Keratinocyte (primary cell): ENCODE measurements at regions not wholly inside any gene's neighbourhood (a gene's known extent, or its start where the extent isn't known, plus 50 kb on each side); places are given as distances from the start of the nearest gene placed in this dataset.

Experiments used
- DNase-seq: peaks from one replicate; pipeline ENCODE4 v3.0.0-alpha.2; 2011; ENCODE audit warnings: low read depth, missing footprints, low spot score
- FAIRE-seq: peaks from 2 replicates; lab custom pipeline; 2011; peaks lifted over from hg19 to GRCh38; lab: Jason Lieb, UNC
- H2AFZ ChIP-seq: 2 replicates; pipeline ENCODE4 v1.6.0; 2012; ENCODE audit warnings: low read length, control low read depth, inconsistent platforms; ENCODE audit not compliant: control insufficient read depth
- H3K27ac ChIP-seq: 2 replicates; pipeline ENCODE4 v1.5.1; 2011; ENCODE audit warnings: low read length; ENCODE audit not compliant: control insufficient read depth, insufficient read depth
- H3K27me3 ChIP-seq: 3 replicates; pipeline ENCODE4 v1.6.0; 2011; ENCODE audit warnings: low read length; ENCODE audit not compliant: control insufficient read depth, insufficient read depth; ENCODE audit errors: extremely low read depth
- H3K36me3 ChIP-seq, 2 experiments: 2 replicates in 1 of 2; 3 replicates in 1 of 2; pipeline ENCODE4 v1.5.1; 2011; ENCODE audit warnings: low read length in 2 of 2, mild to moderate bottlenecking in 1 of 2; ENCODE audit not compliant: control insufficient read depth in 2 of 2, insufficient read depth in 2 of 2; ENCODE audit errors: extremely low read depth in 1 of 2
- H3K4me1 ChIP-seq: 3 replicates; pipeline ENCODE4 v1.5.1; 2011; ENCODE audit warnings: low read length; ENCODE audit not compliant: control insufficient read depth, insufficient read depth; ENCODE audit errors: extremely low read depth
- H3K4me2 ChIP-seq: 3 replicates; pipeline ENCODE4 v1.6.0; 2011; ENCODE audit warnings: low read depth, low read length; ENCODE audit not compliant: control insufficient read depth, insufficient read depth; ENCODE audit errors: extremely low read depth
- H3K4me3 ChIP-seq, 3 experiments: fragments of 200-600 bp in 1 of 3; sonication (generic) in 1 of 3; 2 replicates in 2 of 3; 3 replicates in 1 of 3; pipeline ENCODE4 v1.5.1; 2011 to 2016; ENCODE audit warnings: low read length in 3 of 3, mild to moderate bottlenecking in 3 of 3, control low read depth in 2 of 3, inconsistent platforms in 1 of 3, low read depth in 1 of 3, mixed read lengths in 1 of 3, mixed run types in 1 of 3, moderate library complexity in 1 of 3; ENCODE audit not compliant: control insufficient read depth in 2 of 3, insufficient read depth in 2 of 3; ENCODE audit errors: extremely low read depth in 1 of 3
- H3K79me2 ChIP-seq: 2 replicates; pipeline ENCODE4 v1.6.0; 2012; ENCODE audit warnings: low read length; ENCODE audit not compliant: control insufficient read depth, insufficient read depth
- H3K9ac ChIP-seq: 3 replicates; pipeline ENCODE4 v1.6.0; 2011; ENCODE audit warnings: low read length; ENCODE audit not compliant: control insufficient read depth, insufficient read depth; ENCODE audit errors: extremely low read depth
- H3K9me1 ChIP-seq: 3 replicates; pipeline ENCODE4 v1.6.0; 2011; ENCODE audit warnings: low read length; ENCODE audit not compliant: control insufficient read depth, insufficient read depth; ENCODE audit errors: extremely low read depth
- H3K9me3 ChIP-seq: 2 replicates; pipeline ENCODE4 v1.5.1; 2012; ENCODE audit warnings: low read depth, low read length; ENCODE audit not compliant: control insufficient read depth
- H4K20me1 ChIP-seq: 3 replicates; pipeline ENCODE4 v1.6.0; 2011; ENCODE audit warnings: low read length; ENCODE audit not compliant: control insufficient read depth, insufficient read depth; ENCODE audit errors: extremely low read depth
- EZH2 ChIP-seq: IDR thresholded peaks from one replicate; pipeline ENCODE4 v1.6.1; 2012; ENCODE audit warnings: inconsistent platforms, mild to moderate bottlenecking, low read length, moderate library complexity
- dilution Hi-C: fragments of 300-500 bp; cut with MboI; formaldehyde crosslinking; loops from one replicate; pipeline ENCODE4 v1.7.0; 2020; ENCODE audit warnings: low sequenced_read_pairs; ENCODE audit not compliant: extremely low pct_ligation_motif_present
- TF ChIP-seq, protein P1 (sequence below), 3 experiments: IDR thresholded peaks in 1 of 3; conservative IDR thresholded peaks in 1 of 3; optimal IDR thresholded peaks in 1 of 3; 2 replicates in 2 of 3; 3 replicates in 1 of 3; pipeline versions ENCODE3 to v1.5.1; 2011; ENCODE audit warnings: low read length in 3 of 3, mild to moderate bottlenecking in 3 of 3, moderate library complexity in 2 of 3, control low read depth in 1 of 3, inconsistent platforms in 1 of 3; ENCODE audit not compliant: insufficient read depth in 2 of 3; ENCODE audit errors: extremely low read depth in 1 of 3

DNA sequence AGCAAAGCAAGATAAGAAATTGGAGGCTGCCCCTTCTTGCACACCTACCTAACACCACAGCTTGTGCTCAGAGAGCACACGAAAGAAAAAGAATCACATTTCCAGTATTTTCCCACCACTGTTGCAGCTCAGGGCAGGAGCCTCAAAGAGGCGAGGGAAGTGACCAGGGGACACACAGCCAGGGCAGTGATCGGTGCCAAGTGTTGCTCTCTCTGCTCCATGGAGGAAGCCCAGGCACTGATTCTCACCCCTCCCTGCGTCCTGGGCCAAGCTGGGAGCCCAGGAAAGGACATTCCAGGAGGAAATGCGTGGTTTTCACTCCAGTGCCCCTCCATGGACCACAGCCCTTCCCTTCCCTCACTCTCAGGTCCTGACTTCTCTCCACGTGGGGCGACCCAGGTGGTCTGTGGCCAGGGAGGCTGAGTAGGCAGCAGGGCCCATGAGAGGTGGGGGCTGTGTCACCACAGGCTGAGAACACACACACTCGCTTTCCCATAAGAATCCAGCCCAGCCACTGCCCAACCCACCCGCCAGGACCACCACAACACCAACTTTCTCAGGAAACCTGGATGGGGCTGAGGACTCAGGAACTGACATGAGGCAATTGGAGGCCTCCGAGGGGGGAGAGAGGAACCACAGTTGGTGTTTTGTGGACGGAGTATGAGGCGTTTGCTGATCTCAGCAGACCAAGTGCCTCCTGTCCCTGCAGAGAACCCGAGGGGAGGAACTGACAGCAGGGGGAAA is 81.7 kb upstream of the MAFB start:
- no peak for DNase-seq
- dilution Hi-C loops = no loop called here
- Histone ChIP-seq H3K36me3 (no peaks in the 10 kb centered on the region), H3K9me1 (no peaks in the 10 kb centered on the region), H3K79me2 (no peaks in the 10 kb centered on the region), H3K27me3 (no peaks in the 10 kb centered on the region), H2AFZ (no peak overlapping the region), H3K4me3 (no peak overlapping the region), H3K27ac (no peak overlapping the region), H3K9me3 (no peaks in the 10 kb centered on the region), H4K20me1 (no peaks in the 10 kb centered on the region), H3K4me1 (no peaks in the 10 kb centered on the region), H3K4me2 (no peak overlapping the region), H3K9ac (no peak overlapping the region)
- no peak for FAIRE-seq
- TF ChIP-seq, protein P1, sequence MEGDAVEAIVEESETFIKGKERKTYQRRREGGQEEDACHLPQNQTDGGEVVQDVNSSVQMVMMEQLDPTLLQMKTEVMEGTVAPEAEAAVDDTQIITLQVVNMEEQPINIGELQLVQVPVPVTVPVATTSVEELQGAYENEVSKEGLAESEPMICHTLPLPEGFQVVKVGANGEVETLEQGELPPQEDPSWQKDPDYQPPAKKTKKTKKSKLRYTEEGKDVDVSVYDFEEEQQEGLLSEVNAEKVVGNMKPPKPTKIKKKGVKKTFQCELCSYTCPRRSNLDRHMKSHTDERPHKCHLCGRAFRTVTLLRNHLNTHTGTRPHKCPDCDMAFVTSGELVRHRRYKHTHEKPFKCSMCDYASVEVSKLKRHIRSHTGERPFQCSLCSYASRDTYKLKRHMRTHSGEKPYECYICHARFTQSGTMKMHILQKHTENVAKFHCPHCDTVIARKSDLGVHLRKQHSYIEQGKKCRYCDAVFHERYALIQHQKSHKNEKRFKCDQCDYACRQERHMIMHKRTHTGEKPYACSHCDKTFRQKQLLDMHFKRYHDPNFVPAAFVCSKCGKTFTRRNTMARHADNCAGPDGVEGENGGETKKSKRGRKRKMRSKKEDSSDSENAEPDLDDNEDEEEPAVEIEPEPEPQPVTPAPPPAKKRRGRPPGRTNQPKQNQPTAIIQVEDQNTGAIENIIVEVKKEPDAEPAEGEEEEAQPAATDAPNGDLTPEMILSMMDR (optimal IDR thresholded peaks at IDR 0.05 in 1 of 3, IDR thresholded peaks at IDR 0.05 in 1 of 3, conservative IDR thresholded peaks at IDR 0.05 in 1 of 3; ENCODE audit: extremely low read depth in 1 of 3, insufficient read depth in 2 of 3, low read length in 3 of 3) = no peak
- no peak for TF ChIP-seq EZH2

GRCh38 chr20:40771308-40771610 is 82.2 kb upstream of the MAFB start:
- no peak overlapping the region for H3K27ac ChIP-seq

More at GRCh38 chr20:40771308-40771610, 82.2 kb upstream of the MAFB start:
- Histone ChIP-seq H3K79me2 (no peaks in the 10 kb centered on the region), H3K27me3 (no peaks in the 10 kb centered on the region), H3K9me1 (no peaks in the 10 kb centered on the region), H2AFZ (no peak overlapping the region), H3K4me2 (no peak overlapping the region), H3K9me3 (no peaks in the 10 kb centered on the region), H3K36me3 (no peaks in the 10 kb centered on the region), H3K9ac (no peak overlapping the region), H3K4me1 (no peaks in the 10 kb centered on the region), H3K4me3 (no peak overlapping the region), H4K20me1 (no peaks in the 10 kb centered on the region)
- FAIRE-seq (no peak), DNase-seq (no peak)
- TF ChIP-seq, protein P1 (optimal IDR thresholded peaks at IDR 0.05 in 1 of 3, IDR thresholded peaks at IDR 0.05 in 1 of 3, conservative IDR thresholded peaks at IDR 0.05 in 1 of 3; ENCODE audit: extremely low read depth in 1 of 3, insufficient read depth in 2 of 3, low read length in 3 of 3) = no peak
- TF ChIP-seq EZH2 = no peak
- dilution Hi-C loops = no loop called here
